ENCODE measurements at regions not wholly inside any gene's neighbourhood (a gene's known extent, or its start where the extent isn't known, plus 50 kb on each side); places are given as distances from the start of the nearest gene placed in this dataset.
"Not testable (repeated sequence)": the region's sequence is repeated elsewhere in the genome, so short reads cannot be mapped to it uniquely, and the experiment has no call there.

DNA sequence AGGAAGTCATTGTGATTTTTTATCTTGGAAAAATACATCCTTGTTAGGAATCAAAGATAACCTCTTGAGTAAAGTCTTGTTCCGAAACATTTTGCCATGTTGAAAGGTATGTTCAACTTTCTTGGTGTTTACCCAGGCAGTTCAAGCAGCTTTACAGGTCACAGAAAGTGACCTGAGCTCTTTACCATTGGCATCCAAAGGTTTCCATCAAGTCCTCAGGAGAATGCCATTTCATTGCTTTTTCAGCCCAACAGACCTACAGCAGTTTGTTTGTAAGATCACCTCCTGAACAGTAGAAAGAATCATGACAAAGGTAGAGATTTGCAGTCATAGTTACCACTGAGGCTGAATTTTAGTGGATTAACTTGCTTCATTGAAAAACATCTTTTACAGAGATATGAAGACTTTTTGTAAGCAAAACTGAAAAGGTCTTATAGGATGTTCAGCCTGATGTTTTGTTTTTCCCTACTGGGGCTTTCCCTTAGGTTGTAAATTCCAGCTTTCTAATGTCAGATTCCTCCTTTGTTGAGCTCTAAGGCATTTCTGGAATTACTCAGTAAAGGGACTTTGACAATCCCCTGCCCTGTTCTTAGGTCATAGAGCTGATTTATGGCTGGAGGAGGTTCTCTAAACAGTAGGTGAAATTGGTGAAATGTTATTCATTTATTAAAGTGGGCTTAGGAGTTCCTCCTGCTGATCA is 236.8 kb upstream of the RBMS1 start:
- no peak for DNase-seq (ENCODE audit: low spot score)

- no peak for DNase-seq (ENCODE audit: low spot score)
Measured at GRCh38 chr2:160731415-160731814, 237.8 kb upstream of the RBMS1 start.

DNA sequence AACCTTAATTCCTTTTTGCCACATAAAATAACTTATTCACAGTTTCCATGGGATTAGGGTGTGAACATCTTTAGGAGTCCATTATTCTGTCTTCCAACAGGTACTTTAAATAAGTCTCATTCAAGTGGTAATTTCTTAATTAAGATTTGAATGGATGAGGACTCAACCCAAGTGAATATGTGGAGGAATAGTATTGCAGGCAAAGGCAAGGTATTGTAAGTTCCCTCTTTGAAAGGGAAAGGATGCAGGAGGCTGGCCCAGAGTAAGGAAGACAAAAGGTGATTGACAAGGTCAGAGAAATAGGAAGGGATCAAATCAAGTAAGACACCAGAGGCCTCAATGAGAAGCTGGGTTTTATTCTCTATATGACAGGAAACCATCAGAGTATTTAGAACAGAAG is 238.2 kb upstream of the RBMS1 start:
- no peak for DNase-seq (ENCODE audit: low spot score)

DNA sequence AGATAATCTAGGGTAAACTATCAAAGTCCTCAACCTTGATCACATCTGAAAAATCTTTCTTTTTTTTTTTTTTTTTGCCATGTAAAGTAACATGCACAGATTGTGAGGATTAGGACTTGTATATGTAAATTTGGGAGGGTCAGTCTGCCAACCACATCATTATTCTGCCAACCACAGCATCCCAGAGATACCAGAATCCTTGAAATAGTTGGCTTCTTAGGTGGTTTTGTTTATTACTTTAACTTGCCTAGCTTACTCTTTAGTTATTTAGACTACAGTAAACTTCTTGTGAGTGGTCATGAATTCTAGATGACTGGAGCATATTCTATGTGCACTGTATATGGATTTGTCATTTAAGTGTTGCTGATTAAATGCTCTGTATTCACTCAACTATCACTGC is 242.1 kb upstream of the RBMS1 start:
- DNase-seq (ENCODE audit: low spot score): no peak

DNA sequence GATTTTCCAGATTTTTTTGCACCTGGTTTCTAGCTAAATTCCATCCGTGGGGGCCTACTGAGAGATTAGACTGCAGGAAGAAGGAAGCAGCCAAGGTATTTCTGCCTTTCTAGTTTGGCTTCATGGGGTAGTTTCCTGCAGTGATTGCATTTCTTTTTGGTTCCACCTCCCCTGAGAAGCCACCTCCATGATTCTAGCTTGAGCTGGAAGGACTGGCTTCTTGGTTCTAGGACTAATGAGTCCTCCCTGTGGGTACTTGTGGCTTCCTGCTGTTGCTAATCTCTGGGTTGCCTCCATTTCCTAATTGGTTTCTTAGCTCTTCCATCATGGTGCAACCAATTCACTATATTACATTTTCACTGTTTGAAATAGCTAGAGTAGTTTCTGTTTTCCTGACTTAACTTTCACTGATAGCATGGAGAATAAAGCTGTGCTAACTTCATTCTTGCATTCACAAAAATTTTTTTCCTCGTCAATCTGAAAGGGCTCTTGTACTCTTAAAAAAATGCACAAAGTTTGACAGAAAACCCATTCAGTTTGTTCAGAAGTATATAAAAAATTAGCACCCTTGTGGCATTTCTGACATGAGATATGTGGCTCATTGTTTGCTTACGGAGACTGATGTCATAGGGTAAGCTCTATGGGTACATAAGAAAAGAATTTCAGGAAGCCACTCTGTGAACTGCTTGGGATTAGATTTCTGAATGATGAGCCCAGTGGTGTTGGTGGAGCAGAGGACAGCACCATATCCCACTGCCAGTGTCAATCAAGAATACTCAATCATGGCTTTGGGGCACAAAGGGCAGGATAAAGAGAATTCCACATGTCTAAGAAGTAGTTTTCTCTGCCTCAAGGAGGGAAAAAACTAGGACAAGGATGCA is 242.8 kb upstream of the RBMS1 start:
- peak; percentile 40 for DNase-seq (ENCODE audit: low spot score)

GRCh38 chr2:160737247-160737646 is 243.6 kb upstream of the RBMS1 start:
- no peak for DNase-seq (ENCODE audit: low spot score)

DNA sequence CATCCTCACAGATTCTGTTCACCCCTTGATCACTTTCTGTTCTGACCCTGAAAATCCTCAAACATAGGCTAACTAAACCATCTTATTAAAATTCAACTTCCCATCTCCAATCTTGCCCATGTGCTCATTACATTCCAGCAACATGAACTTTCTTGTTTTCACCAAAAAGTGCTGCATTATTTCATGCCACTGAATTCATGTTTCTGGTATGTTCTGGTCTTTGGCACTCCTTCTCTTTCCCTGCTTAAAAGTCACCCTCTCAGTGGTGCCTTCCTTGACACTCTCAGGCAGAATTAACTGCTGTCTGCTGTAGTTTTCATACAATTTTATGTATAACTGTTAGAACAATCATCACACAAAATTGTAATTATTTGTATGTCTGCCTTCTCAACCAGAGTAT is 247.7 kb upstream of the RBMS1 start:
- no peak for DNase-seq (ENCODE audit: low spot score)

DNA sequence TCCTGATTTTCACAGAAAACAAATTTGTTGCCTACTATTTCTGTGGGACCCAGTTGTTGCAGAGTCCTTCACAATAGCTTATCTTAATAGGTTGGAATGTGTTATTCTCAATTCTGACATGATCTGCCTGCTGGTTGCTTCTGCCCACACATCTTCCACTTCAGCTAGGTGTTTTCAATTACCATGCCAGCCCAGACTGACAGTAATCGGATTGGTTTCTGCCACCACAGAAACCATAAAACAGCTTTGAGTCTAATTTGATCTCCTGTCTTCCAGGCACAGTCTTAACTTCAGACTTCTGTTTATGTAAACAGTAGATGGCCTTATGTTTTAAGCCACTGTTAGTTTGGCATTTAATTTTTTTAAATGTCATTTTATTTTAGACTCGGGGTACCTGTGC is 248.2 kb upstream of the RBMS1 start:
- DNase-seq (ENCODE audit: low spot score): no peak

DNA sequence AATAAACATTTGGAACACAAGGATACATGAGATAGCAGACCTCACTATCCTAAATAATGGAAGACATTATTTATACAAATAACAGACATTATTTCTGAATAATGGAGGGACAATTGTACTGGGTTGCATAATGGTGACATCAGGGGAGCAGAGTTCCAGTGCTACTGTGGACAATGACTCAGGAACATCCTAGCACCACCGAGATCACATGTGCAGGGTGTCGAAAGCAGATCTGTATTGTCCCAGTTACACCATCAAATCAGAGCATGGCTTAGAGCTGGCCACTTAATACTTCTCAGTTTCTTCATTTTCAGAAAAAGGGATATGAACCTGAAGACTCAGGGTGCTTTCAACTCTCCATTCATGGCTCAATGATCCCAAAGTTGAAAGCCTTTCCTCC is 249.1 kb upstream of the RBMS1 start:
- no peak for DNase-seq (ENCODE audit: low spot score)

- peak; percentile 20 for DNase-seq (ENCODE audit: low spot score)
Measured at GRCh38 chr2:160747501-160748170, 254.0 kb upstream of the RBMS1 start.

DNA sequence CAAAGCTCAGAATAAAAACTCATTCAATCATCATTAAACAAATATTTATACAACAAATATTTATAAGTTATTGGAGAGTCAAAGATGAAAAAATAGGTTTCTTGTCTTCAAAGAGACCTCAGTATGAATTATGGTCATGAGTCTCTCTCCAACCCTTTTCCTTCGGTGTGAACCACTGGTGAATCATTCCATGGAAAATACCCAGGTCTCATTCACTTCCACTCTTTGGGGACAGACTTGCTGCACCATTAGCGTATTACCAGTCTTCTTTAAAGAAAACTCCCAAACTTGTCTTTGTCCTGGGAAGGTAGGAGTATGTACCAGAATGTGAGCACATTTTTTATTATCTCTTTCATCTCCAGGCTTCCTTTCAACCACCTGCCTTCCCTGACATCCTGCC is 257.4 kb upstream of the RBMS1 start:
- no peak for DNase-seq (ENCODE audit: low spot score)

GRCh38 chr2:160752475-160753330 is 259.1 kb upstream of the RBMS1 start:
- DNase-seq (ENCODE audit: low spot score): peak; percentile 29

DNA sequence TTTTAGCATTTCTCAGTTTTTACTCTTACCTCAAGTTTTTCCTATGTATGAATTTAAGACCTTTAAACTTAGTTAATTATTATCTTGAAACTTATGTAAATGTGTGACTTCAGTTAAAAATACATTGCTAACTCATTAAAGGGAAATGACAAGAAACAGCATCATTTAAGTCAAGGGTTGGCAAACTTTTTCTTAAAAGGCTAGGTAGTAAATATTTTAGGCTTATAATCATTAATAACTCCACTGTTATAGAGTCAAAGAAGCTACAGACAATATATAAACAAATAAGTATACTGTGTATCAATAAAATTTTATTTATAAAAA is 259.7 kb upstream of the RBMS1 start:
- no peak for DNase-seq (ENCODE audit: low spot score)

GRCh38 chr2:160753960-160754359 is 260.4 kb upstream of the RBMS1 start:
- no peak for DNase-seq (ENCODE audit: low spot score)

DNA sequence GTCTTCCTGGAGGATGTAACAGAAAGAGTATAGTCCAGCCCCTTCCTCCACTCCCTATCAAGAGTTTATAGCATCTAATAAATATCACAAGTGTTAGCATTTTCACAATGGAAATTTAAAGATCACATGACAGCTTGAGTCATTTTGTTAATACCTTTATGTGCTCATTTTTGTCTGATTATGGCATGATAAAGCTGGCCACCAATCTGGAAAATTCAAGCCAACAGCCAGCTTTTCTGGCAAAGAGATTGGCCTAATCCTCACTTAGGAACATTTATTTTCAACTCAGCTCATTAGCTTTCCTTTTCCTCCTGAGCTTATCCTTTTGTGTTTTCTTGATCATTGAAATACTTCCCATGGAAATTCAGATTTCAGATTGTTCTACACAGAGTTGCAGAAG is 262.9 kb upstream of the RBMS1 start:
- no peak for DNase-seq (ENCODE audit: low spot score)

- not testable (repeated sequence) for DNase-seq (ENCODE audit: low spot score)
Measured at GRCh38 chr2:160762493-160763128, 269.0 kb upstream of the RBMS1 start.

GRCh38 chr2:160783474-160783873 is 289.9 kb upstream of the RBMS1 start:
- no peak for DNase-seq (ENCODE audit: low spot score)

DNA sequence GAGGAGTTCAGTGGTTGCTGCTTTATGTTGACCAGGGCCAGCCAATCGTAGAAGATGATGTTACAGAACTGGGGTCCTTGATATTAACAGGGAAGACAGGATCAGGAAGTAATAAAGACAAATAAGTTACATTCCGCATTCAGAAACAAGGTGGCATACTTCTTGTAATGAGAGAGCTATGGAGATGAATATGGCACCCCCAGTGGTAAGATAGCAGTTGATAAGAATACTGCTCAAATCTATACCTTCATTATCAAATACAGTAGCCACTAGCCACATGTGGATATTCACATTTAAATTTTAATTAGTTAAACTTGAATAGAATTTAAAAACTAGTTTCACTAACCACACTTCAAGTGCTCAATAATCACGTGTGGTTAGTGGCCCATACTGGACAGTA is 290.4 kb upstream of the RBMS1 start:
- no peak for DNase-seq (ENCODE audit: low spot score)

GRCh38 chr2:160790738-160791137 is 297.1 kb upstream of the RBMS1 start:
- no peak for DNase-seq (ENCODE audit: low spot score)

DNA sequence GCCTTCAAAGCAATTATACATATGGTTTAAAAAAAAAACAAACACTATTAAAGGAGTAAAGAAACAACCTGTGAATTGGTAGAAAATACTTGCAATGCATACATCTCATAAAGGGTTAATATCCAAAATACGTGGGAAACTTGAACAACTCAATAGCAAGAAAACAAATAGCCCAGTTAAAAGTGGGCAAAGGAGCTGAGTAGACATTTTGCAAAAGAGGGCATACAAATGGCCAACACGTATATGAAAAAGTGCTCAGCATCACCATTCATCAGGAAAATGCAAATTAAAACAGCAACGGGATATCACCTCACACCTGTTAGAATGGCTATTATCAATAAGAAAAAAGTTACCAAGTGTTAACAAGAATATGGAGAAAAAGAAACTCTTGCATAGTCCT is 298.3 kb upstream of the RBMS1 start:
- no peak for DNase-seq (ENCODE audit: low spot score)

- DNase-seq (ENCODE audit: low spot score): no peak
Measured at GRCh38 chr2:160792837-160793236, 299.2 kb upstream of the RBMS1 start.

DNA sequence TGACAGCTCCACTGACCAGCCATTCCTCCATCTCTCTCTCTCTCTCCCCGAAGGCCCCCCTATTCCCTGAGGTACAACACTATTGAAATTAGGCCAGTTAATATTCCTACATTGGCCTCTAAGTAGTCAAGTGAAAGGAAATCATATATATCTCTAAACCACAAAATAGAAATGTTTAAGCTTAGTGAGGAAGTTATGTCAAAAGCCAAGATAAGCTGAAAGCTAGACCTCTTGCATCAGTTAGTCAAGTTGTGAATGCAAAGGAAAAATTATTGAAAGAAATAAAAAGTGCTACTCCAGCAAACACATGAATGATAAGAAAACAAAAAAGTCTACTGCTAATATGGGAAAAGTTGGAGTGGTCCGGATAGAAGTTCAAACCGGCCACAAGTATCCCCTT is 301.3 kb upstream of the RBMS1 start:
- no peak for DNase-seq (ENCODE audit: low spot score)

Measured in COLO829 (cell line).